ENCODE measurements at regions not wholly inside any gene's neighbourhood (a gene's known extent, or its start where the extent isn't known, plus 50 kb on each side); places are given as distances from the start of the nearest gene placed in this dataset.

GRCh38 chr10:89915968-89916367, 214.6 kb downstream of the KIF20B start:
- TF ChIP-seq CTCF (IDR thresholded peaks at IDR 0.05; ENCODE audit: insufficient read depth, low read length, poor library complexity, severe bottlenecking) (no peak), EZH2phosphoT487 (conservative IDR thresholded peaks at IDR 0.05; ENCODE audit: low read length) (no peak)

GRCh38 chr10:89916468-89917215, 215.3 kb downstream of the KIF20B start:
- H3K4me2 ChIP-seq (ENCODE audit: low read depth, low read length, poor library complexity, severe bottlenecking) = no peak overlapping the region

More at GRCh38 chr10:89915968-89916367, 214.6 kb downstream of the KIF20B start:
- Histone ChIP-seq H4K20me1 (ENCODE audit: low read depth, low read length) (no peaks in the 10 kb centered on the region), H2AFZ (ENCODE audit: low read depth, low read length, severe bottlenecking) (no peak overlapping the region), H3K4me2 (ENCODE audit: low read depth, low read length, poor library complexity, severe bottlenecking) (no peak overlapping the region), H3K9me2 (replicated peaks; ENCODE audit: insufficient read depth, low read length) (no peaks in the 10 kb centered on the region), H3K27ac (ENCODE audit: low read depth, low read length) (no peak overlapping the region), H3K36me3 (ENCODE audit: low read length) (no peaks in the 10 kb centered on the region), H3F3A (ENCODE audit: insufficient read depth) (no peaks in the 10 kb centered on the region), H3K27me3 (ENCODE audit: low read length) (no peaks in the 10 kb centered on the region), H3K79me2 (ENCODE audit: insufficient read depth, low read length) (no peaks in the 10 kb centered on the region), H3K9me3 (ENCODE audit: insufficient read depth, low read length) (no peaks in the 10 kb centered on the region), H3K9ac (ENCODE audit: low read length) (no peak overlapping the region), H3K4me3 (ENCODE audit: insufficient read depth, low read length, poor library complexity, severe bottlenecking) (no peak overlapping the region)

GRCh38 chr10:89921403-89921802, 220.0 kb downstream of the KIF20B start:
- Histone ChIP-seq H3K79me2 (ENCODE audit: insufficient read depth, low read length) (no peaks in the 10 kb centered on the region), H2AFZ (ENCODE audit: low read depth, low read length, severe bottlenecking) (no peak overlapping the region), H3K9me3 (ENCODE audit: insufficient read depth, low read length) (no peaks in the 10 kb centered on the region), H3K27ac (ENCODE audit: low read depth, low read length) (no peak overlapping the region), H3K9ac (ENCODE audit: low read length) (no peak overlapping the region), H3K4me2 (ENCODE audit: low read depth, low read length, poor library complexity, severe bottlenecking) (no peak overlapping the region), H4K20me1 (ENCODE audit: low read depth, low read length) (no peaks in the 10 kb centered on the region), H3K27me3 (ENCODE audit: low read length) (no peaks in the 10 kb centered on the region), H3K36me3 (ENCODE audit: low read length) (no peaks in the 10 kb centered on the region), H3K4me3 (ENCODE audit: insufficient read depth, low read length, poor library complexity, severe bottlenecking) (no peak overlapping the region), H3K9me2 (replicated peaks; ENCODE audit: insufficient read depth, low read length) (no peaks in the 10 kb centered on the region), H3F3A (ENCODE audit: insufficient read depth) (no peaks in the 10 kb centered on the region)
- TF ChIP-seq CTCF (IDR thresholded peaks at IDR 0.05; ENCODE audit: insufficient read depth, low read length, poor library complexity, severe bottlenecking) (no peak), EZH2phosphoT487 (conservative IDR thresholded peaks at IDR 0.05; ENCODE audit: low read length) (no peak)

More at GRCh38 chr10:89916468-89917215, 215.3 kb downstream of the KIF20B start:
- H3K9ac ChIP-seq (ENCODE audit: low read length) = no peak overlapping the region
- no peak overlapping the region for H3K4me3 ChIP-seq (ENCODE audit: insufficient read depth, low read length, poor library complexity, severe bottlenecking)
- TF ChIP-seq EZH2phosphoT487 (conservative IDR thresholded peaks at IDR 0.05; ENCODE audit: low read length) = no peak
- TF ChIP-seq CTCF (IDR thresholded peaks at IDR 0.05; ENCODE audit: insufficient read depth, low read length, poor library complexity, severe bottlenecking) = no peak
- no peaks in the 10 kb centered on the region for H4K20me1 ChIP-seq (ENCODE audit: low read depth, low read length)
- H3F3A ChIP-seq (ENCODE audit: insufficient read depth) = no peaks in the 10 kb centered on the region
- no peak overlapping the region for H2AFZ ChIP-seq (ENCODE audit: low read depth, low read length, severe bottlenecking)
- no peaks in the 10 kb centered on the region for H3K79me2 ChIP-seq (ENCODE audit: insufficient read depth, low read length)
- H3K9me2 ChIP-seq (replicated peaks; ENCODE audit: insufficient read depth, low read length) = no peaks in the 10 kb centered on the region
- no peaks in the 10 kb centered on the region for H3K36me3 ChIP-seq (ENCODE audit: low read length)
- H3K9me3 ChIP-seq (ENCODE audit: insufficient read depth, low read length) = no peaks in the 10 kb centered on the region
- no peaks in the 10 kb centered on the region for H3K27me3 ChIP-seq (ENCODE audit: low read length)
- no peak overlapping the region for H3K27ac ChIP-seq (ENCODE audit: low read depth, low read length)

Data from SU-DHL-6 (cell line).